GM12878 (cell line): ENCODE measurements at regions not wholly inside any gene's neighbourhood (a gene's known extent, or its start where the extent isn't known, plus 50 kb on each side); places are given as distances from the start of the nearest gene placed in this dataset.

ENCODE experiments used
- ATAC-seq: fragments of 200-7000 bp; cut with Tn5 transposase; 3 replicates; pipeline ENCODE4 v1.9.1; 2020; ENCODE audit warnings: mild to moderate bottlenecking, moderate library complexity
- BruUV-seq: library from RNA; stranded (reverse); fragments of 400-500 nt; replicated peaks from 2 replicates; lab custom pipeline; 2021; lab: Mats Ljungman, UMichigan
- CTCF ChIA-PET: fragments of 300-600 bp; sonication (Branson Sonifier 250); formaldehyde crosslinking; extraction: SDS; loops from one replicate; lab custom pipeline; 2021; ENCODE audit warnings: inconsistent platforms; lab: Yijun Ruan, JAX
- POLR2A ChIA-PET: fragments of 350-600 bp; formaldehyde crosslinking; extraction: SDS; loops from one replicate; lab custom pipeline; 2021; ENCODE audit warnings: inconsistent platforms; lab: Charles Lee
- RAD21 ChIA-PET: fragments of 300-600 bp; sonication (Branson Sonifier 250); formaldehyde crosslinking; loops from one replicate; lab custom pipeline; 2023; ENCODE audit warnings: antibody characterized with exemption; ENCODE audit not compliant: unreplicated experiment; lab: Charles Lee
- SMC1A ChIA-PET: fragments of 300-600 bp; sonication (Branson Sonifier 250); formaldehyde crosslinking; loops from one replicate; lab custom pipeline; 2023; ENCODE audit not compliant: unreplicated experiment, uncharacterized antibody; lab: Charles Lee
- DNase-seq: peaks from one replicate; pipeline ENCODE4 v3.0.0-alpha.2; 2011; ENCODE audit warnings: low read depth, low spot score
- FAIRE-seq: peaks from 3 replicates; lab custom pipeline; 2011; peaks lifted over from hg19 to GRCh38; lab: Jason Lieb, UNC
- H2AFZ ChIP-seq: 2 replicates; pipeline ENCODE4 v1.6.0; 2011; ENCODE audit warnings: low read depth, low read length, control low read depth; ENCODE audit not compliant: control insufficient read depth
- H3K27ac ChIP-seq: 2 replicates; pipeline ENCODE4 v1.5.1; 2011; ENCODE audit warnings: control low read depth; ENCODE audit not compliant: control insufficient read depth, insufficient read depth
- H3K27me3 ChIP-seq, 2 experiments: replicated peaks in 1 of 2; 2 replicates each; pipeline versions ENCODE4 v1.6.0 to v1.6.1; 2011; ENCODE audit warnings: low read length in 1 of 2; ENCODE audit not compliant: control insufficient read depth in 2 of 2, insufficient read depth in 2 of 2
- H3K36me3 ChIP-seq, 2 experiments: 2 replicates each; pipeline ENCODE4 v1.5.1; 2011; ENCODE audit warnings: low read length in 1 of 2; ENCODE audit not compliant: control insufficient read depth in 2 of 2, insufficient read depth in 2 of 2
- H3K4me1 ChIP-seq: 2 replicates; pipeline ENCODE4 v1.6.1; 2011; ENCODE audit warnings: mild to moderate bottlenecking, low read length, moderate library complexity, mixed read lengths; ENCODE audit not compliant: control insufficient read depth, insufficient read depth
- H3K4me2 ChIP-seq: 2 replicates; pipeline ENCODE4 v1.6.0; 2011; ENCODE audit warnings: control low read depth; ENCODE audit not compliant: control insufficient read depth, insufficient read depth
- H3K4me3 ChIP-seq: fragments of 200-600 bp; sonication (generic); 2 replicates; pipeline ENCODE4 v1.5.1; 2016
- H3K79me2 ChIP-seq: 2 replicates; pipeline ENCODE4 v1.6.0; 2011; ENCODE audit warnings: low read length; ENCODE audit not compliant: control insufficient read depth, insufficient read depth
- H3K9ac ChIP-seq: 2 replicates; pipeline ENCODE4 v1.8.0; 2011; ENCODE audit warnings: low read length, control low read depth, mixed read lengths; ENCODE audit not compliant: control insufficient read depth, insufficient read depth
- H3K9me3 ChIP-seq: replicated peaks from 3 replicates; pipeline ENCODE4 v1.5.1; 2011; ENCODE audit warnings: mild to moderate bottlenecking, low read length; ENCODE audit not compliant: control insufficient read depth, insufficient read depth
- H4K20me1 ChIP-seq: 2 replicates; pipeline ENCODE4 v1.6.0; 2011; ENCODE audit not compliant: control insufficient read depth, insufficient read depth
- ATF7 ChIP-seq: fragments of 450-650 bp; IDR thresholded peaks from 2 replicates; pipeline ENCODE4 v1.6.1; 2016; ENCODE audit warnings: low read depth, mild to moderate bottlenecking
- BACH1 ChIP-seq: fragments of 450-650 bp; IDR thresholded peaks from 2 replicates; pipeline ENCODE4 v1.6.1; 2017; ENCODE audit warnings: mild to moderate bottlenecking, borderline replicate concordance
- IRF5 ChIP-seq: fragments of 450-650 bp; IDR thresholded peaks from 2 replicates; pipeline ENCODE4 v1.6.1; 2017; ENCODE audit warnings: borderline replicate concordance
- PML ChIP-seq: IDR thresholded peaks from 2 replicates; pipeline ENCODE4 v1.6.1; 2012; ENCODE audit warnings: low read length, inconsistent platforms
- SMARCA5 ChIP-seq: fragments of 450-650 bp; IDR thresholded peaks from 2 replicates; pipeline ENCODE4 v1.6.1; 2017; ENCODE audit warnings: mild to moderate bottlenecking
- SRF ChIP-seq, 2 experiments: IDR thresholded peaks; 2 replicates each; pipeline ENCODE4 v1.6.1; 2011; ENCODE audit warnings: low read depth in 2 of 2, low read length in 2 of 2, mild to moderate bottlenecking in 1 of 2, moderate library complexity in 1 of 2
- USF2 ChIP-seq: IDR thresholded peaks from 2 replicates; pipeline ENCODE4 v1.6.1; 2011; ENCODE audit warnings: low read depth, low read length, improper control_type of control experiment, borderline replicate concordance
- ZBTB40 ChIP-seq: fragments of 450-650 bp; IDR thresholded peaks from 2 replicates; pipeline ENCODE4 v1.6.1; 2016; ENCODE audit warnings: mild to moderate bottlenecking, moderate library complexity, borderline replicate concordance
- ZNF207 ChIP-seq: fragments of 450-650 bp; IDR thresholded peaks from 2 replicates; pipeline ENCODE4 v1.6.1; 2014; ENCODE audit warnings: antibody characterized with exemption, mild to moderate bottlenecking, borderline replicate concordance
- ZSCAN29 ChIP-seq: fragments of 450-650 bp; IDR thresholded peaks from 2 replicates; pipeline ENCODE4 v1.6.1; 2017; ENCODE audit warnings: mild to moderate bottlenecking, moderate library complexity
- WGBS: methylation state at CpG from one replicate; pipeline ENCODE4 v1.1.6; 2016; ENCODE audit warnings: low lambda C conversion rate; ENCODE audit not compliant: insufficient replicate concordance, insufficient coverage; ENCODE audit errors: missing lambda C conversion rate; 5-methylcytosine and 5-hydroxymethylcytosine counted together
- in situ Hi-C: fragments of 300-500 bp; cut with MboI; formaldehyde crosslinking; loops from 9 replicates; pipeline ENCODE4 v1.14.3; 2018; ENCODE audit warnings: mixed read lengths
- intact Hi-C: fragments of 100-400 bp; cut with micrococcal nuclease; formaldehyde crosslinking; loops from one replicate; pipeline ENCODE4 v1.14.2; 2022; ENCODE audit not compliant: unreplicated experiment

- Histone ChIP-seq H3K79me2 (no peaks in the 10 kb centered on the region), H3K36me3 (no peaks in the 10 kb centered on the region), H3K4me3 (no peak overlapping the region), H2AFZ (no peak overlapping the region), H3K4me1 (no peaks in the 10 kb centered on the region), H4K20me1 (no peaks in the 10 kb centered on the region), H3K9me3 (no peaks in the 10 kb centered on the region), H3K4me2 (no peak overlapping the region), H3K27me3 (no peaks in the 10 kb centered on the region), H3K9ac (no peak overlapping the region), H3K27ac (no peak overlapping the region)
- WGBS, result 0% methylated on average over 2 of the region's 2 CpGs
- intact Hi-C loops (no loop called here), in situ Hi-C loops (no loop called here)
- BruUV-seq, result no TSS peak
- RAD21 ChIA-PET, result no interaction called here
- CTCF ChIA-PET, result interaction anchor here (1.1 kb wide), 1 partner anchor 11 kb away, joined by 5 read pairs; no protein-coding TSS in a partner anchor
- SMC1A ChIA-PET, result no interaction called here
- TF ChIP-seq ZNF207 (no peak), USF2 (no peak), BACH1 (no peak), PML (no peak), ZSCAN29 (no peak)
- POLR2A ChIA-PET, result no interaction called here
- DNase-seq (no peak), ATAC-seq (no peak), FAIRE-seq (no peak)
Measured at GRCh38 chr3:30124435-30125370, 481.7 kb upstream of the TGFBR2 start.

- no peaks in the 10 kb centered on the region for H3K4me1 ChIP-seq
- H3K79me2 ChIP-seq, result no peaks in the 10 kb centered on the region
- 25% methylated on average over 2 of the region's 2 CpGs for WGBS
- no peak for ATAC-seq
- H3K36me3 ChIP-seq, result no peaks in the 10 kb centered on the region
- H3K4me2 ChIP-seq, result no peak overlapping the region
- no peak for FAIRE-seq
- no peaks in the 10 kb centered on the region for H3K9me3 ChIP-seq
- no peak overlapping the region for H3K4me3 ChIP-seq
- DNase-seq, result no peak
- H4K20me1 ChIP-seq, result no peaks in the 10 kb centered on the region
- in situ Hi-C loops, result no loop called here
- POLR2A ChIA-PET, result interaction anchor here (0.5 kb wide), 1 partner anchor 45 kb away, joined by 3 read pairs; no protein-coding TSS in a partner anchor
- SMC1A ChIA-PET, result no interaction called here
- CTCF ChIA-PET, result no interaction called here
- no peak overlapping the region for H3K27ac ChIP-seq
- H3K27me3 ChIP-seq, result no peaks in the 10 kb centered on the region
- intact Hi-C loops, result no loop called here
- no TSS peak for BruUV-seq
- RAD21 ChIA-PET, result no interaction called here
- H2AFZ ChIP-seq, result no peak overlapping the region
- no peak overlapping the region for H3K9ac ChIP-seq
- no peak for TF ChIP-seq IRF5
- no peak for TF ChIP-seq PML
- TF ChIP-seq ZBTB40, result no peak
- no peak for TF ChIP-seq SMARCA5
- no peak for TF ChIP-seq SRF (IDR thresholded peaks at IDR 0.05; ENCODE audit: low read depth in 2 of 2, low read length in 2 of 2)
- no peak for TF ChIP-seq ATF7
Measured at GRCh38 chr3:30129765-30130164, 476.6 kb upstream of the TGFBR2 start.
